ENCODE measurements at regions not wholly inside any gene's neighbourhood (a gene's known extent, or its start where the extent isn't known, plus 50 kb on each side); places are given as distances from the start of the nearest gene placed in this dataset.

DNA sequence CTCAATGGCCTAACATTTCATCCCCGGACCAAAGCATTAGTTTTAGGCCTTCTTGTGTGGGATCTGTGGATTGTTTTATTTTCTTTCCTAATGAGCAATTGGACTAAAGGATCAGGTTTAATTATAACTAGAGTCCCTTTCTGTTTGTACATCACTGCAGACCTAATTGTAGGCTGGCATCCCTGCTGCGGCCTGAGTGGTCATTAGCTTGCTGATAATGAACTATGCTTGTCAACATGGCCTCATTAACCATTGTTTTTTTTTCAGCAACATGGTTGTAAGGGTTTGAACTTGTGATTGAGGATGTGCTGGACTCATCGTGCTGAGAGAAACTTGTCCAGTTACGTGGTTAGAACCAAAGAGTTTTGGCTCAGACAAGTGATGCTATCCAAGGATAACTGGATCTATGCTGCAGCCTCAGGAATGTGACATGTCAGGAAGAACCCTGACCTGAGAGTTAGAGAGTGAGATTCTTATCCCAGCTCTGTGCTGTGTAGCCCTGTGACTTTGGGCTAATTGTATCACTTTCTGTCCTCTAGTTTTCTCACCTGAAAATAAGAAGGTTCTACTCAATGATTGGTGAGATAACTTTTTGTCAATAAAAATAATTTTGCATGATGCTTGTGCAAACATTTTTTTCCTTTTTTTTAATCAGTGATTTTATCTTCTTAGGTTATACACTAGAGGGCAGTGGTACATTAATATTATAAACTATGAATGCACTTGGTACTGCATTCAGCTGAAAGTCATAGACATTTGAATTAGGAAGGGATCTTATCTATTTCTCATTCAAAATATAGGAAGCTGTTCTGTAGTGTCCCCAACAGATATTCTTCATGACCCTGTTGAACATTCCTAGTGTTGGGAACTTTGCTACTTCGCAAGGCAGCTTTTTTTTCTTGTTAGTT is 140.9 kb downstream of the RNF144B start:
- ChIA-PET POLR2A (ENCODE audit: unreplicated experiment) (interaction anchor here (0.6 kb wide), 2 partner anchors 141 to 1192 kb away, joined by 3 read pairs; partner anchors contain the start of gene RNF144B), CTCF (interaction anchor here (0.5 to 1.1 kb wide), 3 partner anchors 462 to 1171 kb away, joined by 3 to 14 read pairs (median 4); no protein-coding TSS in a partner anchor)
- Histone ChIP-seq H3K27ac (ENCODE audit: low read length) (no peak overlapping the region), H3K27me3 (ENCODE audit: low read length) (peaks cover 18% of the 10 kb centered on the region), H3K9me3 (ENCODE audit: low read length) (no peaks in the 10 kb centered on the region), H3K4me1 (ENCODE audit: insufficient read depth, low read length) (no peaks in the 10 kb centered on the region), H3K4me3 (ENCODE audit: low read length) (no peak overlapping the region), H3K36me3 (ENCODE audit: low read depth, low read length) (no peaks in the 10 kb centered on the region), H3K79me2 (ENCODE audit: low read length) (no peaks in the 10 kb centered on the region), H4K20me1 (ENCODE audit: low read length) (no peaks in the 10 kb centered on the region), H2AFZ (ENCODE audit: low read length) (no peak overlapping the region), H3K9me2 (replicated peaks; ENCODE audit: low read length) (no peaks in the 10 kb centered on the region), H3F3A (ENCODE audit: low read length, unreplicated experiment) (no peaks in the 10 kb centered on the region), H3K4me2 (ENCODE audit: low read length) (no peak overlapping the region), H3K9ac (ENCODE audit: low read length) (no peak overlapping the region)
- TF ChIP-seq, protein P1, sequence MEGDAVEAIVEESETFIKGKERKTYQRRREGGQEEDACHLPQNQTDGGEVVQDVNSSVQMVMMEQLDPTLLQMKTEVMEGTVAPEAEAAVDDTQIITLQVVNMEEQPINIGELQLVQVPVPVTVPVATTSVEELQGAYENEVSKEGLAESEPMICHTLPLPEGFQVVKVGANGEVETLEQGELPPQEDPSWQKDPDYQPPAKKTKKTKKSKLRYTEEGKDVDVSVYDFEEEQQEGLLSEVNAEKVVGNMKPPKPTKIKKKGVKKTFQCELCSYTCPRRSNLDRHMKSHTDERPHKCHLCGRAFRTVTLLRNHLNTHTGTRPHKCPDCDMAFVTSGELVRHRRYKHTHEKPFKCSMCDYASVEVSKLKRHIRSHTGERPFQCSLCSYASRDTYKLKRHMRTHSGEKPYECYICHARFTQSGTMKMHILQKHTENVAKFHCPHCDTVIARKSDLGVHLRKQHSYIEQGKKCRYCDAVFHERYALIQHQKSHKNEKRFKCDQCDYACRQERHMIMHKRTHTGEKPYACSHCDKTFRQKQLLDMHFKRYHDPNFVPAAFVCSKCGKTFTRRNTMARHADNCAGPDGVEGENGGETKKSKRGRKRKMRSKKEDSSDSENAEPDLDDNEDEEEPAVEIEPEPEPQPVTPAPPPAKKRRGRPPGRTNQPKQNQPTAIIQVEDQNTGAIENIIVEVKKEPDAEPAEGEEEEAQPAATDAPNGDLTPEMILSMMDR (conservative IDR thresholded peaks at IDR 0.05; ENCODE audit: low read depth, low read length), result peak; percentile 72
- no peak for TF ChIP-seq EZH2 (IDR thresholded peaks at IDR 0.05; ENCODE audit: low read length, unreplicated experiment)
- no TSS peak for BruUV-seq (replicated peaks)
- ATAC-seq (peak; percentile 68), DNase-seq (peak; percentile 55)
- intact Hi-C loops (cut with micrococcal nuclease), result loop anchor here (2.0 kb wide), 1 partner anchor 1529 kb away; no protein-coding TSS in a partner anchor

DNA sequence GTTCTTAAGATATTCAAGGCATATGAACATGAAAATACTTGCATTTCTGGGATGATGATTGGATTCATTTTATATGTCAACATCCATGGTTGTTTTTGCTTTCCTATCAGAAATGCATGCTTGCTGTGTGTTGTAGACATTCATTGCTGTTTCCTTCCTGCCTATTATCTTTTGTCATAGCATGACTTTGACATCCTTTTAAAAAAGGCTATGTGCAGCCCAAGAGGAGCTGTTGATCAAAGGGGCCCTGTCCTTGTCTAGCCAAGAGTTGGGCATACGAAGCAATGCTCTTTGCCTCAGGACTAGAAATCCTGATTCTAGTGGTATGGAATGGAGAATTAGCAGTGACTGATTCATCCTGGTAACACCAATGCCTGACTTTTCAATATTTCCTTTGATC is 143.1 kb downstream of the RNF144B start:
- H3K27me3 ChIP-seq (ENCODE audit: low read length), result peaks cover 35% of the 10 kb centered on the region
- no peaks in the 10 kb centered on the region for H3K4me1 ChIP-seq (ENCODE audit: insufficient read depth, low read length)
- no peak overlapping the region for H3K4me2 ChIP-seq (ENCODE audit: low read length)
- no peaks in the 10 kb centered on the region for H3K9me2 ChIP-seq (replicated peaks; ENCODE audit: low read length)
- POLR2A ChIA-PET (ENCODE audit: unreplicated experiment), result no interaction called here
- H3K9ac ChIP-seq (ENCODE audit: low read length), result no peak overlapping the region
- CTCF ChIA-PET, result no interaction called here
- no peak overlapping the region for H3K4me3 ChIP-seq (ENCODE audit: low read length)
- H3F3A ChIP-seq (ENCODE audit: low read length, unreplicated experiment), result no peaks in the 10 kb centered on the region
- H3K79me2 ChIP-seq (ENCODE audit: low read length), result no peaks in the 10 kb centered on the region
- no peak overlapping the region for H2AFZ ChIP-seq (ENCODE audit: low read length)
- H3K9me3 ChIP-seq (ENCODE audit: low read length), result no peaks in the 10 kb centered on the region
- no peak for DNase-seq
- TF ChIP-seq EZH2 (IDR thresholded peaks at IDR 0.05; ENCODE audit: low read length, unreplicated experiment) (no peak), EZH2phosphoT487 (IDR thresholded peaks at IDR 0.05; ENCODE audit: borderline replicate concordance, low read length) (no peak)
- TF ChIP-seq, protein P1 (conservative IDR thresholded peaks at IDR 0.05; ENCODE audit: low read depth, low read length), result no peak
- no peaks in the 10 kb centered on the region for H3K36me3 ChIP-seq (ENCODE audit: low read depth, low read length)
- no peak overlapping the region for H3K27ac ChIP-seq (ENCODE audit: low read length)
- intact Hi-C loops (cut with micrococcal nuclease), result no loop called here
- ATAC-seq, result no peak
- no TSS peak for BruUV-seq (replicated peaks)
- H4K20me1 ChIP-seq (ENCODE audit: low read length), result no peaks in the 10 kb centered on the region

DNA sequence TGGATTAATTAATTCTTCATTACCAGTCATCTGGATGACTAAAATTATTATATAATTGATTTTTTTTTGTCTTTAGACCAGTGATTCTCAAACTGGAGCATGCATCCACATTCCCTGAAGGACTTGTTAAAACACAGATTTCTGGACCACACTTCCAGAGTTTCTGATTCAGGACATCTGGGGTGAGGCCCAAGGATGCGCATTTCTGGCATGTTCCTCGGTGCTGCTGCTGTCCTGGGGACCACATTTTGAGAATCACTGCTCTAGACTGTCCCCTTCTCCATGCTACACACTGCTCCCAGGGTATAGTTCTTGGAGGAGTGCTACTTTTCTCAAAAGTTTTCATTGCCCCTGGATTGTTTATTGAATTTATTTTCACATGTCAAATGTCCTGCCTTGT is 145.0 kb downstream of the RNF144B start:
- Histone ChIP-seq H3K79me2 (ENCODE audit: low read length) (no peaks in the 10 kb centered on the region), H3K4me2 (ENCODE audit: low read length) (no peak overlapping the region), H3K4me1 (ENCODE audit: insufficient read depth, low read length) (no peaks in the 10 kb centered on the region), H3K36me3 (ENCODE audit: low read depth, low read length) (no peaks in the 10 kb centered on the region), H2AFZ (ENCODE audit: low read length) (no peak overlapping the region), H3K27ac (ENCODE audit: low read length) (no peak overlapping the region), H3K9me2 (replicated peaks; ENCODE audit: low read length) (no peaks in the 10 kb centered on the region), H3K9me3 (ENCODE audit: low read length) (no peaks in the 10 kb centered on the region), H3K9ac (ENCODE audit: low read length) (no peak overlapping the region), H3K27me3 (ENCODE audit: low read length) (peaks cover 55% of the 10 kb centered on the region), H3F3A (ENCODE audit: low read length, unreplicated experiment) (no peaks in the 10 kb centered on the region), H4K20me1 (ENCODE audit: low read length) (no peaks in the 10 kb centered on the region), H3K4me3 (ENCODE audit: low read length) (no peak overlapping the region)
- ChIA-PET POLR2A (ENCODE audit: unreplicated experiment) (no interaction called here), CTCF (interaction anchor here (0.7 kb wide), 1 partner anchor 71 kb away, joined by 3 read pairs; no protein-coding TSS in a partner anchor)
- DNase-seq, result no peak
- intact Hi-C loops (cut with micrococcal nuclease), result no loop called here
- no TSS peak for BruUV-seq (replicated peaks)
- ATAC-seq, result no peak
- TF ChIP-seq, protein P1 (conservative IDR thresholded peaks at IDR 0.05; ENCODE audit: low read depth, low read length), result no peak
- TF ChIP-seq EZH2 (IDR thresholded peaks at IDR 0.05; ENCODE audit: low read length, unreplicated experiment) (no peak), EZH2phosphoT487 (IDR thresholded peaks at IDR 0.05; ENCODE audit: borderline replicate concordance, low read length) (no peak)

All from PC-3 (cell line).